ENCODE measurements at regions not wholly inside any gene's neighbourhood (a gene's known extent, or its start where the extent isn't known, plus 50 kb on each side); places are given as distances from the start of the nearest gene placed in this dataset.

DNA sequence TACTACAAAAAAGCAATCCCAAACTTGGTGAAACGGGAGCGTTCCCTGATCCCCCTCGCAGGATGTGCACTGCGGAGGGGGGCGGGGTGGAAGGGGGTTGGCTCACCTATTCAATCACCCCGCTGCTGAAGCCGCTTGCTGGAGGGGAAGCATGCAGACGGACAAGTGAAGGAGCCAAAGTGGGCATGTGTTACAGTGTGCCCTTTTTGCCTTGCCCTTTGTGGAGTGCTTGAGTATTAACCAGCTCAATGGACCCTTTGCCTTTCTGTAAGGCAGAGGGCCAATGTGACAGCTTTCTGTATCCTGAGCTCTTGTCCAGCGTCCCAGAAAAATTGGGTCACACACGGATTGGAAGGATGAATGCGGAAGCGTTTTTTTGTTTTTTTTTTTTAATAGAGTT lies 348.9 kb upstream of the NPSR1 start:
- Histone ChIP-seq H2AFZ (ENCODE audit: low read depth, low read length) (no peak overlapping the region), H3K79me2 (ENCODE audit: insufficient read depth, low read length) (no peaks in the 10 kb centered on the region), H3K9ac (ENCODE audit: low read depth, low read length) (no peak overlapping the region), H3K9me3 (ENCODE audit: insufficient read depth, low read length, severe bottlenecking) (peaks cover 4% of the 10 kb centered on the region), H3K4me1 (ENCODE audit: insufficient read depth, low read length) (no peaks in the 10 kb centered on the region), H4K20me1 (ENCODE audit: insufficient read depth, low read length) (no peaks in the 10 kb centered on the region), H3K4me3 (ENCODE audit: low read depth in 1 of 2, low read length in 2 of 2) (no peak overlapping the region), H3K36me3 (ENCODE audit: insufficient read depth, low read length) (no peaks in the 10 kb centered on the region), H3K27ac (ENCODE audit: low read length) (no peak overlapping the region), H3K4me2 (ENCODE audit: insufficient read depth, low read length) (no peak overlapping the region), H3K27me3 (ENCODE audit: insufficient read depth, low read length, poor library complexity) (no peaks in the 10 kb centered on the region)
- ATAC-seq (ENCODE audit: insufficient read depth, low read depth) (no peak), DNase-seq (no peak)
- no peak for TF ChIP-seq EZH2 (IDR thresholded peaks at IDR 0.05; ENCODE audit: borderline replicate concordance, low read depth, low read length, severe bottlenecking)
- TF ChIP-seq, protein P1, sequence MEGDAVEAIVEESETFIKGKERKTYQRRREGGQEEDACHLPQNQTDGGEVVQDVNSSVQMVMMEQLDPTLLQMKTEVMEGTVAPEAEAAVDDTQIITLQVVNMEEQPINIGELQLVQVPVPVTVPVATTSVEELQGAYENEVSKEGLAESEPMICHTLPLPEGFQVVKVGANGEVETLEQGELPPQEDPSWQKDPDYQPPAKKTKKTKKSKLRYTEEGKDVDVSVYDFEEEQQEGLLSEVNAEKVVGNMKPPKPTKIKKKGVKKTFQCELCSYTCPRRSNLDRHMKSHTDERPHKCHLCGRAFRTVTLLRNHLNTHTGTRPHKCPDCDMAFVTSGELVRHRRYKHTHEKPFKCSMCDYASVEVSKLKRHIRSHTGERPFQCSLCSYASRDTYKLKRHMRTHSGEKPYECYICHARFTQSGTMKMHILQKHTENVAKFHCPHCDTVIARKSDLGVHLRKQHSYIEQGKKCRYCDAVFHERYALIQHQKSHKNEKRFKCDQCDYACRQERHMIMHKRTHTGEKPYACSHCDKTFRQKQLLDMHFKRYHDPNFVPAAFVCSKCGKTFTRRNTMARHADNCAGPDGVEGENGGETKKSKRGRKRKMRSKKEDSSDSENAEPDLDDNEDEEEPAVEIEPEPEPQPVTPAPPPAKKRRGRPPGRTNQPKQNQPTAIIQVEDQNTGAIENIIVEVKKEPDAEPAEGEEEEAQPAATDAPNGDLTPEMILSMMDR (IDR thresholded peaks at IDR 0.05; ENCODE audit: borderline replicate concordance, extremely low read depth, low read length, poor library complexity, severe bottlenecking): no peak

DNA sequence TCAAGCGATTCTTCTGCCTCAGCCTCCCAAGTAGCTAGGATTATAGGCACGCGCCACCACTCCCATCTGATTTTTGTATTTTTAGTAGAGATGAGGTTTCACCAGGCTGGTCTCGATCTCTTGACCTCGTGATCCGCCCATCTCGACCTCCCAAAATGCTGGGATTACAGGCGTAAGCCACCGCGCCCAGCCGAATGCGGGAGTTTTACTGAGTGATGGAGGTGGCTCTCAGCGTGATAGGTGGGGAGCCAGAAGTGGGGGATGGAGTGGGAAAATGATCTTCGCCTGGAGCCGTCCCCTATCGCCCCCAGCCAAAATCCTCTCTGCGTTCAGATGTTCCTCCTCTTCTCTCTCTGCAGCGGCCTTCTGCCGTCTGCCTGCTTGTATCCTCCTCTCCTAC lies 348.4 kb upstream of the NPSR1 start:
- no peaks in the 10 kb centered on the region for H3K36me3 ChIP-seq (ENCODE audit: insufficient read depth, low read length)

DNA sequence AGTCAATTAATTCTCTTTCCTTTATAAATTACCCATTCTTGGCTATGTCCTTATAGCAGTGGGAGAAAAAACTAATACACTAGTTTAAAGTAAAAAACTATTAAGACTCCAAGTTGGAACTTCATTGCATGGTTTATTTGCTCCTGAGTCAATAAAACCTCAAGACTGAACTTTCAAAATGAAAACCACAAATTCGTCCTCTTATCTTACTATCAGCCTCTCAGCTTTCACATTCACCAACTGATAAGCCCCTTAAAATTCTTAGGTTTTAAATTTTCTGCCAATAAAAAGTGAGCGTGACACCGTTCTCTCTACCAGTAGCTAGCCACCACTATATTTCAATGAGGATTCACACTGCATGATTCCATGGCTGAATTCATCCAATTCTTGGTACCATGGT lies 346.4 kb upstream of the NPSR1 start:
- Histone ChIP-seq H2AFZ (ENCODE audit: low read depth, low read length) (no peak overlapping the region), H3K9me3 (ENCODE audit: insufficient read depth, low read length, severe bottlenecking) (peaks cover 4% of the 10 kb centered on the region), H4K20me1 (ENCODE audit: insufficient read depth, low read length) (no peaks in the 10 kb centered on the region), H3K4me2 (ENCODE audit: insufficient read depth, low read length) (no peak overlapping the region), H3K27ac (ENCODE audit: low read length) (no peak overlapping the region), H3K4me1 (ENCODE audit: insufficient read depth, low read length) (no peaks in the 10 kb centered on the region), H3K79me2 (ENCODE audit: insufficient read depth, low read length) (no peaks in the 10 kb centered on the region), H3K4me3 (ENCODE audit: low read depth in 1 of 2, low read length in 2 of 2) (no peak overlapping the region), H3K36me3 (ENCODE audit: insufficient read depth, low read length) (no peaks in the 10 kb centered on the region), H3K9ac (ENCODE audit: low read depth, low read length) (no peak overlapping the region), H3K27me3 (ENCODE audit: insufficient read depth, low read length, poor library complexity) (no peaks in the 10 kb centered on the region)
- TF ChIP-seq, protein P1 (IDR thresholded peaks at IDR 0.05; ENCODE audit: borderline replicate concordance, extremely low read depth, low read length, poor library complexity, severe bottlenecking): no peak
- TF ChIP-seq EZH2 (IDR thresholded peaks at IDR 0.05; ENCODE audit: borderline replicate concordance, low read depth, low read length, severe bottlenecking): no peak
- no peak for ATAC-seq (ENCODE audit: insufficient read depth, low read depth)
- DNase-seq: no peak

More for the DNA sequence above, 348.4 kb upstream of the NPSR1 start:
- H3K79me2 ChIP-seq (ENCODE audit: insufficient read depth, low read length): no peaks in the 10 kb centered on the region
- no peak overlapping the region for H3K9ac ChIP-seq (ENCODE audit: low read depth, low read length)
- H2AFZ ChIP-seq (ENCODE audit: low read depth, low read length): no peak overlapping the region
- no peak for ATAC-seq (ENCODE audit: insufficient read depth, low read depth)
- no peak overlapping the region for H3K27ac ChIP-seq (ENCODE audit: low read length)
- no peak for DNase-seq
- H3K4me1 ChIP-seq (ENCODE audit: insufficient read depth, low read length): no peaks in the 10 kb centered on the region
- TF ChIP-seq EZH2 (IDR thresholded peaks at IDR 0.05; ENCODE audit: borderline replicate concordance, low read depth, low read length, severe bottlenecking): no peak
- TF ChIP-seq, protein P1 (IDR thresholded peaks at IDR 0.05; ENCODE audit: borderline replicate concordance, extremely low read depth, low read length, poor library complexity, severe bottlenecking): no peak
- no peak overlapping the region for H3K4me3 ChIP-seq (ENCODE audit: low read depth in 1 of 2, low read length in 2 of 2)
- H3K4me2 ChIP-seq (ENCODE audit: insufficient read depth, low read length): no peak overlapping the region
- no peaks in the 10 kb centered on the region for H3K27me3 ChIP-seq (ENCODE audit: insufficient read depth, low read length, poor library complexity)
- peaks cover 4% of the 10 kb centered on the region for H3K9me3 ChIP-seq (ENCODE audit: insufficient read depth, low read length, severe bottlenecking)
- no peaks in the 10 kb centered on the region for H4K20me1 ChIP-seq (ENCODE audit: insufficient read depth, low read length)

DNA sequence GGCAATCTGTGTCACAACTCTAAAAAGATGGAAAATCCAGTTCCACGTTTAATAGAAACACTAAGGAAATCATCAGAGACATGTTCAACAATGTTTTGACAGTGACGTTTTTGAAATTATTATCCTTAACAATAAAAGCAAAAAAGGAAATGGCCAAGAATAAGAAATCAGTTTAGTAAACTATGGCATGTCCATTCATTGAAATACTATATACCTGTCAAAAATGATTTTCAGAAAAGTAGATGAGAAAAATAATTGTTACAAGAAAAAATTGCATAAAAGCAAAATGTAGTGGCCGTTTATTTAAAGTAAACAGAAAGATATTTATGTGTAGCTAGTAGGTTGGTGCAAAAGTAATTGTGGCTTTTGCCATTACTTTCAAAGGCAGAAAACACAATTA lies 345.4 kb upstream of the NPSR1 start:
- Histone ChIP-seq H3K36me3 (ENCODE audit: insufficient read depth, low read length) (no peaks in the 10 kb centered on the region), H3K9me3 (ENCODE audit: insufficient read depth, low read length, severe bottlenecking) (peaks cover 4% of the 10 kb centered on the region), H3K27ac (ENCODE audit: low read length) (no peak overlapping the region), H3K4me3 (ENCODE audit: low read depth in 1 of 2, low read length in 2 of 2) (no peak overlapping the region), H3K9ac (ENCODE audit: low read depth, low read length) (no peak overlapping the region), H3K4me2 (ENCODE audit: insufficient read depth, low read length) (no peak overlapping the region), H4K20me1 (ENCODE audit: insufficient read depth, low read length) (no peaks in the 10 kb centered on the region), H3K79me2 (ENCODE audit: insufficient read depth, low read length) (no peaks in the 10 kb centered on the region), H2AFZ (ENCODE audit: low read depth, low read length) (no peak overlapping the region), H3K27me3 (ENCODE audit: insufficient read depth, low read length, poor library complexity) (no peaks in the 10 kb centered on the region), H3K4me1 (ENCODE audit: insufficient read depth, low read length) (no peaks in the 10 kb centered on the region)
- no peak for DNase-seq
- TF ChIP-seq, protein P1 (IDR thresholded peaks at IDR 0.05; ENCODE audit: borderline replicate concordance, extremely low read depth, low read length, poor library complexity, severe bottlenecking): no peak
- TF ChIP-seq EZH2 (IDR thresholded peaks at IDR 0.05; ENCODE audit: borderline replicate concordance, low read depth, low read length, severe bottlenecking): no peak
- no peak for ATAC-seq (ENCODE audit: insufficient read depth, low read depth)

Data from DND-41 (cell line).